Parathyroid adenoma (tissue), 2 donors: ENCODE measurements at regions not wholly inside any gene's neighbourhood (a gene's known extent, or its start where the extent isn't known, plus 50 kb on each side); places are given as distances from the start of the nearest gene placed in this dataset.

Source experiments
- H2AFZ ChIP-seq: fragments of 300-600 bp; sonication (generic); one replicate; pipeline ENCODE4 v1.7.0; 2017; ENCODE audit warnings: antibody characterized with exemption, mild to moderate bottlenecking
- H3K27ac ChIP-seq: fragments of 300-600 bp; sonication (generic); one replicate; pipeline ENCODE4 v1.7.0; 2017
- H3K27me3 ChIP-seq: fragments of 300-600 bp; sonication (generic); one replicate; pipeline ENCODE4 v1.7.0; 2017; ENCODE audit warnings: low read length; ENCODE audit not compliant: control insufficient read depth, insufficient read depth
- H3K36me3 ChIP-seq: fragments of 300-600 bp; sonication (generic); one replicate; pipeline ENCODE4 v1.7.0; 2017; ENCODE audit warnings: low read length; ENCODE audit not compliant: control insufficient read depth, insufficient read depth
- H3K4me1 ChIP-seq: fragments of 300-600 bp; sonication (generic); one replicate; pipeline ENCODE4 v1.7.0; 2017; ENCODE audit warnings: control low read depth
- H3K4me2 ChIP-seq: fragments of 300-600 bp; sonication (generic); one replicate; pipeline ENCODE4 v1.7.0; 2017; ENCODE audit warnings: low read length
- H3K4me3 ChIP-seq: fragments of 300-600 bp; sonication (generic); one replicate; pipeline ENCODE4 v1.7.0; 2017; ENCODE audit warnings: low read depth, low read length
- H3K79me2 ChIP-seq: fragments of 300-600 bp; sonication (generic); one replicate; pipeline ENCODE4 v1.7.0; 2017; ENCODE audit warnings: control low read depth
- H3K9ac ChIP-seq: fragments of 300-600 bp; sonication (generic); one replicate; pipeline ENCODE4 v1.7.0; 2017; ENCODE audit warnings: mild to moderate bottlenecking
- H3K9me3 ChIP-seq: fragments of 300-600 bp; sonication (generic); one replicate; pipeline ENCODE4 v1.7.0; 2017; ENCODE audit warnings: low read length; ENCODE audit not compliant: control insufficient read depth
- CTCF ChIP-seq: fragments of 300-600 bp; sonication (generic); IDR thresholded peaks from one replicate; pipeline ENCODE4 v1.7.0; 2017; ENCODE audit warnings: antibody characterized with exemption, mild to moderate bottlenecking
- donor health status: primary hyperparathyroidism.

GRCh38 chr3:30292192-30292893 lies 314.1 kb upstream of the TGFBR2 start:
- no peaks in the 10 kb centered on the region for H3K36me3 ChIP-seq
- no peak overlapping the region for H3K27ac ChIP-seq
- H3K79me2 ChIP-seq, result no peaks in the 10 kb centered on the region
- H3K4me1 ChIP-seq, result no peaks in the 10 kb centered on the region
- no peaks in the 10 kb centered on the region for H3K9me3 ChIP-seq
- H3K4me3 ChIP-seq, result no peak overlapping the region
- no peak overlapping the region for H3K4me2 ChIP-seq
- TF ChIP-seq CTCF, result no peak
- H3K27me3 ChIP-seq, result no peaks in the 10 kb centered on the region
- no peak overlapping the region for H3K9ac ChIP-seq
- H2AFZ ChIP-seq, result no peak overlapping the region

- no peak for TF ChIP-seq CTCF
- no peak overlapping the region for H3K9ac ChIP-seq
- no peaks in the 10 kb centered on the region for H3K79me2 ChIP-seq
- H3K27ac ChIP-seq, result no peak overlapping the region
- H3K27me3 ChIP-seq, result no peaks in the 10 kb centered on the region
- H3K4me3 ChIP-seq, result no peak overlapping the region
- no peak overlapping the region for H3K4me2 ChIP-seq
- no peaks in the 10 kb centered on the region for H3K4me1 ChIP-seq
- no peak overlapping the region for H2AFZ ChIP-seq
- no peaks in the 10 kb centered on the region for H3K9me3 ChIP-seq
- no peaks in the 10 kb centered on the region for H3K36me3 ChIP-seq
These were observed 312.7 kb upstream of the TGFBR2 start for GRCh38 chr3:30293621-30294240.

- Histone ChIP-seq H3K27ac (no peak overlapping the region), H3K79me2 (no peaks in the 10 kb centered on the region), H3K4me3 (no peak overlapping the region), H2AFZ (no peak overlapping the region), H3K27me3 (no peaks in the 10 kb centered on the region), H3K4me1 (no peaks in the 10 kb centered on the region), H3K4me2 (no peak overlapping the region), H3K36me3 (no peaks in the 10 kb centered on the region), H3K9ac (no peak overlapping the region), H3K9me3 (no peaks in the 10 kb centered on the region)
- no peak for TF ChIP-seq CTCF
These were observed 312.1 kb upstream of the TGFBR2 start for GRCh38 chr3:30294241-30294667.

- Histone ChIP-seq H3K36me3 (no peaks in the 10 kb centered on the region), H3K79me2 (no peaks in the 10 kb centered on the region), H3K4me3 (no peak overlapping the region), H3K4me1 (no peaks in the 10 kb centered on the region), H3K9ac (no peak overlapping the region), H3K27me3 (no peaks in the 10 kb centered on the region), H3K27ac (no peak overlapping the region), H3K9me3 (no peaks in the 10 kb centered on the region), H2AFZ (no peak overlapping the region), H3K4me2 (no peak overlapping the region)
- no peak for TF ChIP-seq CTCF
These were observed 309.3 kb upstream of the TGFBR2 start for GRCh38 chr3:30297112-30297511.
